A549 (cell line): ENCODE measurements at regions not wholly inside any gene's neighbourhood (a gene's known extent, or its start where the extent isn't known, plus 50 kb on each side); places are given as distances from the start of the nearest gene placed in this dataset.

ENCODE experiments used
- ATAC-seq, 2 experiments: fragments of 200-7000 bp in 1 of 2; fragments of >200 bp in 1 of 2; cut with Nextera tagmentation in 1 of 2; cut with Tn5 transposase in 1 of 2; 3 replicates each; pipeline versions ENCODE4 v1.8.0 to v1.9.1; 2018 to 2020; ENCODE audit warnings: mild to moderate bottlenecking in 1 of 2, moderate library complexity in 1 of 2
- CTCF ChIA-PET: fragments of 300-600 bp; sonication (Branson Sonifier 250); formaldehyde crosslinking; extraction: SDS; loops from one replicate; lab custom pipeline; 2021; ENCODE audit warnings: antibody characterized with exemption, inconsistent platforms; lab: Yijun Ruan, JAX
- POLR2A ChIA-PET: fragments of 350-600 bp; formaldehyde crosslinking; extraction: SDS; loops from one replicate; lab custom pipeline; 2021; ENCODE audit warnings: antibody characterized with exemption, inconsistent platforms; lab: Yijun Ruan, JAX
- DNase-seq, 2 experiments: peaks; one replicate each; pipeline versions ENCODE4 v3.0.0 to v3.0.0-alpha.2; 2011 to 2016; ENCODE audit warnings: low read depth in 1 of 2, low spot score in 1 of 2
- FAIRE-seq: peaks from 2 replicates; lab custom pipeline; 2011; peaks lifted over from hg19 to GRCh38; lab: Jason Lieb, UNC
- H3K27ac ChIP-seq, 2 experiments: fragments of >200 bp; sonication (Bioruptor Twin); formaldehyde crosslinking; 3 replicates each; pipeline ENCODE4 v1.5.1; 2016 to 2017
- H3K4me1 ChIP-seq: fragments of >200 bp; sonication (Bioruptor Twin); formaldehyde crosslinking; 3 replicates; pipeline ENCODE4 v1.6.1; 2016
- H3K4me2 ChIP-seq: fragments of >200 bp; sonication (Bioruptor Twin); formaldehyde crosslinking; 3 replicates; pipeline ENCODE4 v1.6.1; 2016
- H3K4me3 ChIP-seq: fragments of >200 bp; sonication (Bioruptor Twin); formaldehyde crosslinking; 3 replicates; pipeline ENCODE4 v1.5.1; 2016
- H3K9me3 ChIP-seq: fragments of >200 bp; sonication (Bioruptor Twin); formaldehyde crosslinking; 3 replicates; pipeline ENCODE4 v1.6.1; 2016
- CBX8 ChIP-seq: fragments of 200-600 bp; sonication (generic); IDR thresholded peaks from 2 replicates; pipeline ENCODE4 v1.6.1; 2016
- CEBPB ChIP-seq, 2 experiments: fragments of >200 bp in 1 of 2; sonication (Bioruptor Twin) in 1 of 2; formaldehyde crosslinking in 1 of 2; IDR thresholded peaks; 2 replicates each; pipeline ENCODE4 v1.6.1; 2012 to 2016
- EHMT2 ChIP-seq: fragments of 200-600 bp; sonication (generic); IDR thresholded peaks from 2 replicates; pipeline ENCODE4 v1.6.1; 2016; ENCODE audit warnings: antibody characterized with exemption, low read depth, mild to moderate bottlenecking, moderate library complexity
- FOSL2 ChIP-seq, 2 experiments: fragments of 450-650 bp in 1 of 2; fragments of >200 bp in 1 of 2; sonication (Bioruptor Twin) in 1 of 2; formaldehyde crosslinking; IDR thresholded peaks; 2 replicates each; pipeline versions ENCODE4 v1.5.0 to v1.6.1; 2016 to 2020; ENCODE audit warnings: mild to moderate bottlenecking in 1 of 2, moderate library complexity in 1 of 2
- FOXS1 ChIP-seq: fragments of 250-450 bp; sonication (Bioruptor Pico); IDR thresholded peaks from 2 replicates; pipeline ENCODE4 v1.5.0; 2020; ENCODE audit warnings: mild to moderate bottlenecking, moderate library complexity
- GATA3 ChIP-seq: IDR thresholded peaks from 2 replicates; pipeline ENCODE4 v1.6.1; 2012; ENCODE audit warnings: borderline replicate concordance
- HOXB13 ChIP-seq: fragments of 250-450 bp; sonication (Bioruptor Pico); IDR thresholded peaks from 2 replicates; pipeline ENCODE4 v1.5.0; 2020; ENCODE audit warnings: low read depth, mild to moderate bottlenecking, moderate library complexity
- KDM5A ChIP-seq: fragments of 200-600 bp; sonication (generic); IDR thresholded peaks from 2 replicates; pipeline ENCODE4 v1.6.1; 2016; ENCODE audit warnings: antibody characterized with exemption, mild to moderate bottlenecking
- POLR2A ChIP-seq: IDR thresholded peaks from 2 replicates; pipeline ENCODE4 v1.6.1; 2012; ENCODE audit warnings: mild to moderate bottlenecking, low read length
- RFX5 ChIP-seq: fragments of 450-650 bp; IDR thresholded peaks from 2 replicates; pipeline ENCODE4 v1.7.1; 2014; ENCODE audit warnings: antibody characterized with exemption, mild to moderate bottlenecking, moderate library complexity
- RNF2 ChIP-seq: fragments of 200-600 bp; sonication (generic); IDR thresholded peaks from 2 replicates; pipeline ENCODE4 v1.6.1; 2016; ENCODE audit warnings: low read depth, mild to moderate bottlenecking, antibody characterized with exemption, moderate library complexity, borderline replicate concordance
- SMC3 ChIP-seq: fragments of >200 bp; sonication (Bioruptor Twin); formaldehyde crosslinking; IDR thresholded peaks from 3 replicates; pipeline ENCODE4 v1.6.1; 2018; ENCODE audit warnings: inconsistent platforms
- ZC3H11A ChIP-seq: fragments of 450-650 bp; IDR thresholded peaks from 2 replicates; pipeline ENCODE4 v1.6.1; 2014; ENCODE audit warnings: antibody characterized with exemption, mild to moderate bottlenecking
- ZFP36 ChIP-seq: fragments of 450-650 bp; IDR thresholded peaks from 2 replicates; pipeline ENCODE4 v1.6.1; 2014; ENCODE audit warnings: borderline replicate concordance; ENCODE audit not compliant: partially characterized antibody
- ZNF302 ChIP-seq: fragments of 250-450 bp; sonication (Bioruptor Pico); IDR thresholded peaks from 2 replicates; pipeline ENCODE4 v1.9.0; 2021; ENCODE audit warnings: inconsistent platforms, mild to moderate bottlenecking, moderate library complexity
- WGBS: methylation state at CpG from one replicate; pipeline ENCODE4 v1.1.6; 2017; ENCODE audit errors: missing lambda C conversion rate; 5-methylcytosine and 5-hydroxymethylcytosine counted together
- TF ChIP-seq, protein P1 (sequence below): fragments of >200 bp; sonication (Bioruptor Twin); formaldehyde crosslinking; IDR thresholded peaks from 3 replicates; pipeline ENCODE4 v1.6.1; 2016
- TF ChIP-seq, protein P2 (sequence below): fragments of 250-450 bp; sonication (Bioruptor Pico); IDR thresholded peaks from 2 replicates; pipeline ENCODE4 v1.5.0; 2020; ENCODE audit warnings: low read depth, mild to moderate bottlenecking, moderate library complexity
- TF ChIP-seq, protein P3 (sequence below): fragments of 250-450 bp; sonication (Bioruptor Pico); IDR thresholded peaks from 2 replicates; pipeline ENCODE4 v1.5.0; 2021; ENCODE audit warnings: mild to moderate bottlenecking, moderate library complexity, borderline replicate concordance
- TF ChIP-seq, protein P4 (sequence below): fragments of 200-600 bp; sonication (generic); IDR thresholded peaks from 2 replicates; pipeline ENCODE4 v1.6.1; 2016; ENCODE audit warnings: antibody characterized with exemption, mild to moderate bottlenecking, moderate library complexity

DNA sequence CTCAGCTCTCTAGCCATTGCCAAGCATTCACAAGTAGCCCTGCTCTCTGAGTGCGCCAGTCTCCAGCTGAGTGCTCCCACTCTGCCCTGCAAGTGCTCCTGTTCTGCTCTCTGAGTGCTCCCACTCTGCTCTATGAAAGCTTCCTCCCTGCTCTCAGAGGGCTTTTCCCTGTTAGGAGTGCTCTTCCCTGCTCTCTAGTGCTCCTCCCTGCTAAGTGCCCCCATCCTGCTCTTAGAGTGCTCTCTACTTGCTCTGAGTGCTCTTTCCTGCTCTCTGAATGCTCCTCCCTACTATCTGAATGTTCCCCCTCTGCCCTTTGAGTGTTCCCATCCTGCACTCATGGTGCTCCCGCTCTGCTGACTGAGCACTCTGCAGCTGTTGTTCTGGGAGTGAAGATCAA lies 555.4 kb downstream of the NPHP4 start:
- DNase-seq (no peak), FAIRE-seq (no peak), ATAC-seq (no peak)
- CTCF ChIA-PET: no interaction called here
- no CpG with 5 or more reads among the region's 2 CpGs for WGBS
- TF ChIP-seq, protein P1, sequence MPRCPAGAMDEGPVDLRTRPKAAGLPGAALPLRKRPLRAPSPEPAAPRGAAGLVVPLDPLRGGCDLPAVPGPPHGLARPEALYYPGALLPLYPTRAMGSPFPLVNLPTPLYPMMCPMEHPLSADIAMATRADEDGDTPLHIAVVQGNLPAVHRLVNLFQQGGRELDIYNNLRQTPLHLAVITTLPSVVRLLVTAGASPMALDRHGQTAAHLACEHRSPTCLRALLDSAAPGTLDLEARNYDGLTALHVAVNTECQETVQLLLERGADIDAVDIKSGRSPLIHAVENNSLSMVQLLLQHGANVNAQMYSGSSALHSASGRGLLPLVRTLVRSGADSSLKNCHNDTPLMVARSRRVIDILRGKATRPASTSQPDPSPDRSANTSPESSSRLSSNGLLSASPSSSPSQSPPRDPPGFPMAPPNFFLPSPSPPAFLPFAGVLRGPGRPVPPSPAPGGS: no peak
- TF ChIP-seq FOXS1 (no peak), CBX8 (no peak), ZFP36 (no peak), EHMT2 (no peak), POLR2A (no peak), GATA3 (no peak), FOSL2 (IDR thresholded peaks at IDR 0.05) (no peak), FOSL2 (CRISPR knock-in tag; IDR thresholded peaks at IDR 0.05) (no peak), HOXB13 (CRISPR knock-in tag) (no peak), ZNF302 (CRISPR knock-in tag) (no peak), RNF2 (no peak), SMC3 (no peak), CEBPB (IDR thresholded peaks at IDR 0.05) (no peak), RFX5 (no peak)
- TF ChIP-seq, protein P2, sequence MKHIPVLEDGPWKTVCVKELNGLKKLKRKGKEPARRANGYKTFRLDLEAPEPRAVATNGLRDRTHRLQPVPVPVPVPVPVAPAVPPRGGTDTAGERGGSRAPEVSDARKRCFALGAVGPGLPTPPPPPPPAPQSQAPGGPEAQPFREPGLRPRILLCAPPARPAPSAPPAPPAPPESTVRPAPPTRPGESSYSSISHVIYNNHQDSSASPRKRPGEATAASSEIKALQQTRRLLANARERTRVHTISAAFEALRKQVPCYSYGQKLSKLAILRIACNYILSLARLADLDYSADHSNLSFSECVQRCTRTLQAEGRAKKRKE (CRISPR knock-in tag): no peak
- TF ChIP-seq, protein P3, sequence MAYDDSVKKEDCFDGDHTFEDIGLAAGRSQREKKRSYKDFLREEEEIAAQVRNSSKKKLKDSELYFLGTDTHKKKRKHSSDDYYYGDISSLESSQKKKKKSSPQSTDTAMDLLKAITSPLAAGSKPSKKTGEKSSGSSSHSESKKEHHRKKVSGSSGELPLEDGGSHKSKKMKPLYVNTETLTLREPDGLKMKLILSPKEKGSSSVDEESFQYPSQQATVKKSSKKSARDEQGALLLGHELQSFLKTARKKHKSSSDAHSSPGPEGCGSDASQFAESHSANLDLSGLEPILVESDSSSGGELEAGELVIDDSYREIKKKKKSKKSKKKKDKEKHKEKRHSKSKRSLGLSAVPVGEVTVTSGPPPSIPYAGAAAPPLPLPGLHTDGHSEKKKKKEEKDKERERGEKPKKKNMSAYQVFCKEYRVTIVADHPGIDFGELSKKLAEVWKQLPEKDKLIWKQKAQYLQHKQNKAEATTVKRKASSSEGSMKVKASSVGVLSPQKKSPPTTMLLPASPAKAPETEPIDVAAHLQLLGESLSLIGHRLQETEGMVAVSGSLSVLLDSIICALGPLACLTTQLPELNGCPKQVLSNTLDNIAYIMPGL (CRISPR knock-in tag): no peak
- TF ChIP-seq, protein P4, sequence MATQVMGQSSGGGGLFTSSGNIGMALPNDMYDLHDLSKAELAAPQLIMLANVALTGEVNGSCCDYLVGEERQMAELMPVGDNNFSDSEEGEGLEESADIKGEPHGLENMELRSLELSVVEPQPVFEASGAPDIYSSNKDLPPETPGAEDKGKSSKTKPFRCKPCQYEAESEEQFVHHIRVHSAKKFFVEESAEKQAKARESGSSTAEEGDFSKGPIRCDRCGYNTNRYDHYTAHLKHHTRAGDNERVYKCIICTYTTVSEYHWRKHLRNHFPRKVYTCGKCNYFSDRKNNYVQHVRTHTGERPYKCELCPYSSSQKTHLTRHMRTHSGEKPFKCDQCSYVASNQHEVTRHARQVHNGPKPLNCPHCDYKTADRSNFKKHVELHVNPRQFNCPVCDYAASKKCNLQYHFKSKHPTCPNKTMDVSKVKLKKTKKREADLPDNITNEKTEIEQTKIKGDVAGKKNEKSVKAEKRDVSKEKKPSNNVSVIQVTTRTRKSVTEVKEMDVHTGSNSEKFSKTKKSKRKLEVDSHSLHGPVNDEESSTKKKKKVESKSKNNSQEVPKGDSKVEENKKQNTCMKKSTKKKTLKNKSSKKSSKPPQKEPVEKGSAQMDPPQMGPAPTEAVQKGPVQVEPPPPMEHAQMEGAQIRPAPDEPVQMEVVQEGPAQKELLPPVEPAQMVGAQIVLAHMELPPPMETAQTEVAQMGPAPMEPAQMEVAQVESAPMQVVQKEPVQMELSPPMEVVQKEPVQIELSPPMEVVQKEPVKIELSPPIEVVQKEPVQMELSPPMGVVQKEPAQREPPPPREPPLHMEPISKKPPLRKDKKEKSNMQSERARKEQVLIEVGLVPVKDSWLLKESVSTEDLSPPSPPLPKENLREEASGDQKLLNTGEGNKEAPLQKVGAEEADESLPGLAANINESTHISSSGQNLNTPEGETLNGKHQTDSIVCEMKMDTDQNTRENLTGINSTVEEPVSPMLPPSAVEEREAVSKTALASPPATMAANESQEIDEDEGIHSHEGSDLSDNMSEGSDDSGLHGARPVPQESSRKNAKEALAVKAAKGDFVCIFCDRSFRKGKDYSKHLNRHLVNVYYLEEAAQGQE: no peak
- Histone ChIP-seq H3K4me2 (no peak overlapping the region), H3K4me1 (no peaks in the 10 kb centered on the region), H3K4me3 (no peak overlapping the region), H3K9me3 (no peaks in the 10 kb centered on the region), H3K27ac (no peak overlapping the region)
- POLR2A ChIA-PET: no interaction called here

DNA sequence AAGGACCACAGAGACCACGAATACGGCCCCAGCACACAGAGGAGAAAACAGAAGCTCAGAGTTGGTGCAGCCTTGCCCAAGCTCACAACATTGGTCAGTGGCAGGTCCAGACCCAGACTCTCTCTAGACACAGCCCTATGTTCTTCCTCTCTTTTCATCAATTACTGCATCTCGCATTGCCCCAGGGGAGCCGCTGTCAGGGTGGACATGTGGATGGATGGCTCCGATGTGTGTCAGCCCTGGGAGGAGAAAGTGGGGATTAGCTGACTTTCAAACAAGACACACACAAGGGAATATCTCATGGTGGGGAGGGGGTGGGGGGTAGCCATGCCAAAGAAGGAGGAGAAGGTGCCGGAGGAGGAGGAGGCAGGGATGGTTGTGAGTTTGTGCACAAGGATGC lies 556.8 kb downstream of the NPHP4 start:
- H3K27ac ChIP-seq: no peak overlapping the region
- H3K4me3 ChIP-seq: no peak overlapping the region
- FAIRE-seq: no peak
- H3K4me2 ChIP-seq: no peak overlapping the region
- no peak for TF ChIP-seq KDM5A
- no peak for TF ChIP-seq GATA3
- no peak for TF ChIP-seq ZC3H11A
- TF ChIP-seq, all 56 proteins: peak for 0
- ATAC-seq: no peak
- 5% methylated on average over 4 of the region's 6 CpGs for WGBS
- ChIA-PET CTCF (interaction anchor here (1.0 kb wide), 2 partner anchors 17 to 45 kb away, joined by 5 to 6 read pairs; no protein-coding TSS in a partner anchor), POLR2A (no interaction called here)
- Histone ChIP-seq H3K9me3 (no peaks in the 10 kb centered on the region), H3K4me1 (no peaks in the 10 kb centered on the region)
- DNase-seq: no peak
